MM.1S (cell line): ENCODE measurements at regions not wholly inside any gene's neighbourhood (a gene's known extent, or its start where the extent isn't known, plus 50 kb on each side); places are given as distances from the start of the nearest gene placed in this dataset.

Source experiments
- EZH2 ChIP-seq: fragments of 300-600 bp; sonication (generic); optimal IDR thresholded peaks from 2 replicates; pipeline ENCODE3; 2017; ENCODE audit warnings: low read depth, mild to moderate bottlenecking, antibody characterized with exemption, low read length, mixed read lengths
- TF ChIP-seq, protein P1 (sequence below): fragments of 300-600 bp; sonication (generic); IDR thresholded peaks from 2 replicates; pipeline ENCODE4 v1.5.1; 2016; ENCODE audit warnings: antibody characterized with exemption, low read length, mixed read lengths

GRCh38 chr21:16530656-16531055 is 800.9 kb downstream of the USP25 start:
- TF ChIP-seq, protein P1, sequence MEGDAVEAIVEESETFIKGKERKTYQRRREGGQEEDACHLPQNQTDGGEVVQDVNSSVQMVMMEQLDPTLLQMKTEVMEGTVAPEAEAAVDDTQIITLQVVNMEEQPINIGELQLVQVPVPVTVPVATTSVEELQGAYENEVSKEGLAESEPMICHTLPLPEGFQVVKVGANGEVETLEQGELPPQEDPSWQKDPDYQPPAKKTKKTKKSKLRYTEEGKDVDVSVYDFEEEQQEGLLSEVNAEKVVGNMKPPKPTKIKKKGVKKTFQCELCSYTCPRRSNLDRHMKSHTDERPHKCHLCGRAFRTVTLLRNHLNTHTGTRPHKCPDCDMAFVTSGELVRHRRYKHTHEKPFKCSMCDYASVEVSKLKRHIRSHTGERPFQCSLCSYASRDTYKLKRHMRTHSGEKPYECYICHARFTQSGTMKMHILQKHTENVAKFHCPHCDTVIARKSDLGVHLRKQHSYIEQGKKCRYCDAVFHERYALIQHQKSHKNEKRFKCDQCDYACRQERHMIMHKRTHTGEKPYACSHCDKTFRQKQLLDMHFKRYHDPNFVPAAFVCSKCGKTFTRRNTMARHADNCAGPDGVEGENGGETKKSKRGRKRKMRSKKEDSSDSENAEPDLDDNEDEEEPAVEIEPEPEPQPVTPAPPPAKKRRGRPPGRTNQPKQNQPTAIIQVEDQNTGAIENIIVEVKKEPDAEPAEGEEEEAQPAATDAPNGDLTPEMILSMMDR: no peak
- no peak for TF ChIP-seq EZH2
